ENCODE measurements at regions not wholly inside any gene's neighbourhood (a gene's known extent, or its start where the extent isn't known, plus 50 kb on each side); places are given as distances from the start of the nearest gene placed in this dataset.

DNA sequence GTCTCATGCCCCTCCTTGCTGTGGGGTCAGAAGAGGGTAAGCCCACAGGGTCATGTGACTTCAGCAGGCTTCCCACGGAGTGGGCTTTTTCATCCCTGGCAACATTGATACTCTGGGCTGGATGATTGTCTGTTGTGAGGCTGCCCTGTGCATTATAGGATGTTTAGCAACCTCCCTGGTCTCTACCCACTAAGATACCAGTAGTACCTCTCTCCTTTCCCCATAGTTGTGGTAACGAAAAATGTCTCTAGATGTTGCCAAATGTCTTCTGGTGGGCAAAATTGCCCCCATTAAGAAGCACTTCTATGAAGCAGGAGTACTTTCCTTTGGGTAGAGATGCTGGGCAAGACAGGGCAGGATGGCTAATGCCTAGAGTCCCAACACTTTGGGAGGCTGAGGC, 232.5 kb upstream of the ZNF217 start:
- Histone ChIP-seq H3K27me3 (ENCODE audit: control insufficient read depth in 2 of 2, insufficient read depth in 2 of 2, low read length in 2 of 2) (no peaks in the 10 kb centered on the region), H3K36me3 (ENCODE audit: control insufficient read depth in 2 of 3, insufficient read depth in 3 of 3, low read length in 3 of 3) (no peaks in the 10 kb centered on the region), H3K27ac (ENCODE audit: low read depth, low read length) (no peak overlapping the region), H3K4me1 (ENCODE audit: control insufficient read depth in 2 of 2, insufficient read depth in 2 of 2, low read length in 2 of 2) (peaks cover 16 to 26% of the 10 kb centered on the region in 2 donors), H3K4me3 (ENCODE audit: low read length) (no peak overlapping the region), H3K9me3 (ENCODE audit: control insufficient read depth in 2 of 3, low read length in 3 of 3) (no peaks in the 10 kb centered on the region)
- ATAC-seq (no peak), DNase-seq (no peak)
- Mint-ChIP-seq H3K4me3 (no peak overlapping the region), H3K27me3 (no peaks in the 10 kb centered on the region), H3K36me3 (peaks cover 0 to 8% (median 0%) of the 10 kb centered on the region in 5 donors), H3K9me3 (peaks cover 0 to 2% (median 0%) of the 10 kb centered on the region in 11 donors), H3K27ac (peak overlapping the region in 3 of 9 donors; percentile 16 to 95 (median 21)), H3K4me1 (peaks cover 21 to 52% (median 43%) of the 10 kb centered on the region in 7 donors)
- POLR2A ChIA-PET, result interaction anchor here (0.9 kb wide), 1 partner anchor 183 kb away, joined by 3 read pairs; no protein-coding TSS in a partner anchor
- CTCF ChIA-PET, result no interaction called here
- intact Hi-C loops (cut with micrococcal nuclease), result loop anchor here (5.0 kb wide), 2 partner anchors 74 to 91 kb away; no protein-coding TSS in a partner anchor

DNA sequence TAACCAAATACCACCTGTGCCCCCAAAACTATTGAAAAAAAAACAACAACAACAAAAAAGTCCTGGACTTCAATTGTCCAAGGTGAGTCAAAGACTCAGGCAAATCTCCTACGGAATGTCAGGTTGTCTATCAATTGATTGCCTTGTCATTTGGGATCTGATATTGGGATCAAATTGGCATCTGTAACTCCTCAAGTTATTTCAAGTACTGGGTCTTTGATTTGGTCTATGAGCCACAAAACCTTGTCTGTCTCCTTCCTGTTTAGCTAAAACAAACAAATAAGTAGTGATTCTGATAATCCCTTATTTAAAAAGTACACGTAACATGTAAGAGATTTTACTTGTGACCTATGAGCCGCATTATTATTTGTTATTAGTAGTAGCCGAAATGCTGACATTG, 231.6 kb upstream of the ZNF217 start:
- Histone ChIP-seq H3K4me1 (ENCODE audit: control insufficient read depth in 2 of 2, insufficient read depth in 2 of 2, low read length in 2 of 2) (peaks cover 16 to 23% of the 10 kb centered on the region in 2 donors), H3K9me3 (ENCODE audit: control insufficient read depth in 2 of 3, low read length in 3 of 3) (no peaks in the 10 kb centered on the region), H3K4me3 (ENCODE audit: low read length) (no peak overlapping the region), H3K36me3 (ENCODE audit: control insufficient read depth in 2 of 3, insufficient read depth in 3 of 3, low read length in 3 of 3) (no peaks in the 10 kb centered on the region), H3K27ac (ENCODE audit: low read depth, low read length) (no peak overlapping the region), H3K27me3 (ENCODE audit: control insufficient read depth in 2 of 2, insufficient read depth in 2 of 2, low read length in 2 of 2) (no peaks in the 10 kb centered on the region)
- Mint-ChIP-seq H3K27ac (no peak overlapping the region), H3K36me3 (peaks cover 0 to 8% (median 0%) of the 10 kb centered on the region in 5 donors), H3K9me3 (peaks cover 0 to 2% (median 0%) of the 10 kb centered on the region in 11 donors), H3K4me3 (no peak overlapping the region), H3K4me1 (peaks cover 21 to 44% (median 37%) of the 10 kb centered on the region in 7 donors), H3K27me3 (no peaks in the 10 kb centered on the region)
- no peak for ATAC-seq
- ChIA-PET POLR2A (interaction anchor here (1.2 kb wide), 1 partner anchor 38 kb away, joined by 3 read pairs; no protein-coding TSS in a partner anchor), CTCF (no interaction called here)
- intact Hi-C loops (cut with micrococcal nuclease), result loop anchor here (5.0 kb wide), 2 partner anchors 73 to 92 kb away; no protein-coding TSS in a partner anchor
- no peak for DNase-seq

DNA sequence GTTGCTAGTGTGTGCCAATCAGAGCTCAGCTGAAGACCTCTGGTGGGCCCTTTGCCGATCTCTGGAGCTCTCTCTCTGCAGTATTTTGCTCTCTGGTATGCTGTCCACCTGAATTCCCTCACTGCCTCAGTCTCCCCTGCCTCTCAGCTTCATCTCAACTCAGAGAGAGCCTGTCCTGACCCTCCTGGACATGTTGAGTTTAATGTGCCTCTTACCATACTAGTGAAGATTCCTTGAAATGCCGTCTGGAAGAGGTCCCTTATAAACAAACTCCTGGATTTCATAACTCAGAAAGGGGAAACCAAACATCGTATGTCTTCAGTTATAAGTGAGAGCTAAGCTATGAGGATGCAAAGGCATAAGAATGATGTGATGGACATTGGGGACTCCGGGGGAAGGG, 231.1 kb upstream of the ZNF217 start:
- H3K4me3 Mint-ChIP-seq, result no peak overlapping the region
- ChIA-PET POLR2A (interaction anchor here (0.6 to 1.2 kb wide), 4 partner anchors 17 to 125 kb away, joined by 3 to 4 read pairs (median 3); no protein-coding TSS in a partner anchor), CTCF (interaction anchor here (0.8 kb wide), 1 partner anchor 19 kb away, joined by 3 read pairs; no protein-coding TSS in a partner anchor)
- H3K4me1 Mint-ChIP-seq, result peaks cover 16 to 39% (median 32%) of the 10 kb centered on the region in 7 donors
- no peak overlapping the region for H3K4me3 ChIP-seq (ENCODE audit: low read length)
- H3K27ac ChIP-seq (ENCODE audit: low read depth, low read length), result no peak overlapping the region
- intact Hi-C loops (cut with micrococcal nuclease), result loop anchor here (5.0 kb wide), 2 partner anchors 72 to 93 kb away; no protein-coding TSS in a partner anchor
- H3K36me3 ChIP-seq (ENCODE audit: control insufficient read depth in 2 of 3, insufficient read depth in 3 of 3, low read length in 3 of 3), result no peaks in the 10 kb centered on the region
- peaks cover 16 to 20% of the 10 kb centered on the region in 2 donors for H3K4me1 ChIP-seq (ENCODE audit: control insufficient read depth in 2 of 2, insufficient read depth in 2 of 2, low read length in 2 of 2)
- peaks cover 0 to 2% (median 0%) of the 10 kb centered on the region in 11 donors for H3K9me3 Mint-ChIP-seq
- ATAC-seq, result no peak
- no peaks in the 10 kb centered on the region for H3K27me3 ChIP-seq (ENCODE audit: control insufficient read depth in 2 of 2, insufficient read depth in 2 of 2, low read length in 2 of 2)
- H3K27ac Mint-ChIP-seq, result peak overlapping the region in 2 of 9 donors; percentile 18 to 52
- H3K9me3 ChIP-seq (ENCODE audit: control insufficient read depth in 2 of 3, low read length in 3 of 3), result no peaks in the 10 kb centered on the region
- no peaks in the 10 kb centered on the region for H3K27me3 Mint-ChIP-seq
- peaks cover 0 to 8% (median 0%) of the 10 kb centered on the region in 5 donors for H3K36me3 Mint-ChIP-seq
- DNase-seq, result no peak

DNA sequence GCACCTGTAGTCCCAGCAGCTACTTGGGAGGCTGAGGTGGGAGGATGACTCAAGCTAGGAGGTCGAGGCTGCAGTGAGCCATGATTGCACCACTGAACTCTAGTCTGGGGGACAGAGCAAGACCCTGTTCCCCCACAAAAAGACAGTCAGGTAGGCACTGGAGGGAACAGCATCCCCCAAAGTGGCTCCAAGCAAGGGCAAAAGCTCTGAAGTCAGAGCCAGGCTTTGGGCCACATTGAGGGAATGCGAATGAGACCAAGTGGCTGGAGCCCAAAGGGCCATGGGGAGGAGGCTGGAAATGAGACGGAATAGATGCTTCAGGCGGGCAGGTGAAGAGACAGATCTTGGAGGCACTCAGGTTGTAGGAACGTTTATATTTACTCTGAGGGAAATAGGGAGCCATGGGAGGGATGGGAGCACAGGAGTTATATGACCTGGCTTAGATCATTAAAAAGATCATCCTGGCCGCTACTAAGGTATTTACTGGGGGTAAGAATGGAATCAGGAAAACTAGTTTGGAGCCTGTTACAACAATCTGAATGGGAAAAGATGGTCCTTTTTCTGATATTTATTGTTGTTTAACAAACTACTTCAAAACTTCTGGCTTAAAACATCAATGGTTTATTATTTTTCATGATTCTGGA, 229.6 kb upstream of the ZNF217 start:
- DNase-seq, result no peak
- peaks cover 3 to 31% (median 21%) of the 10 kb centered on the region in 7 donors for H3K4me1 Mint-ChIP-seq
- peaks cover 0 to 14% (median 5%) of the 10 kb centered on the region in 11 donors for H3K9me3 Mint-ChIP-seq
- Histone ChIP-seq H3K27me3 (ENCODE audit: control insufficient read depth in 2 of 2, insufficient read depth in 2 of 2, low read length in 2 of 2) (no peaks in the 10 kb centered on the region), H3K4me1 (ENCODE audit: control insufficient read depth in 2 of 2, insufficient read depth in 2 of 2, low read length in 2 of 2) (peaks cover under 1 to 6% of the 10 kb centered on the region in 2 donors), H3K36me3 (ENCODE audit: control insufficient read depth in 2 of 3, insufficient read depth in 3 of 3, low read length in 3 of 3) (no peaks in the 10 kb centered on the region), H3K4me3 (ENCODE audit: low read length) (no peak overlapping the region), H3K9me3 (ENCODE audit: control insufficient read depth in 2 of 3, low read length in 3 of 3) (no peaks in the 10 kb centered on the region), H3K27ac (ENCODE audit: low read depth, low read length) (no peak overlapping the region)
- no peak for ATAC-seq
- H3K27ac Mint-ChIP-seq, result peak overlapping the region in 1 of 9 donors; percentile 27
- intact Hi-C loops (cut with micrococcal nuclease), result no loop called here
- H3K27me3 Mint-ChIP-seq, result no peaks in the 10 kb centered on the region
- ChIA-PET POLR2A (no interaction called here), CTCF (no interaction called here)
- peaks cover 0 to 20% (median 0%) of the 10 kb centered on the region in 5 donors for H3K36me3 Mint-ChIP-seq
- no peak overlapping the region for H3K4me3 Mint-ChIP-seq

DNA sequence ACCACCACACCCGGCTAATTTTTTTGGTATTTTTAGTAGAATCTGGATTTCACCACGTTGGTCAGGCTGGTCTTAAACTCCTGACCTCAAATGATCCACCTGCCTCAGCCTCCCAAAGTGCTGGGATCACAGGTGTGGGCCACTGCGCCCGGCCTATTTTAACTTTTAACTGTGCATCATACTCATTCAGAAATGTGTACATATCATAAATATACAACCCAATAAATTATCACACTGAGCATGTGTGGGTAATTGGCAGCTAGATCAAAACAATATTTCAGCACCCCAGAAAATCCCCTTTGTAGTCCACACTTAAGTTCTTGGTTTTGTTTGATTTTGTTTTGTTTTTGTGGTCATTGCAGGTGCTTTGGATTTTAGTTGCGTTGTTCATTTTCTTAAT, 228.9 kb upstream of the ZNF217 start:
- ChIA-PET POLR2A (no interaction called here), CTCF (no interaction called here)
- Histone ChIP-seq H3K4me3 (ENCODE audit: low read length) (no peak overlapping the region), H3K27me3 (ENCODE audit: control insufficient read depth in 2 of 2, insufficient read depth in 2 of 2, low read length in 2 of 2) (no peaks in the 10 kb centered on the region), H3K36me3 (ENCODE audit: control insufficient read depth in 2 of 3, insufficient read depth in 3 of 3, low read length in 3 of 3) (no peaks in the 10 kb centered on the region), H3K4me1 (ENCODE audit: control insufficient read depth in 2 of 2, insufficient read depth in 2 of 2, low read length in 2 of 2) (no peaks in the 10 kb centered on the region), H3K27ac (ENCODE audit: low read depth, low read length) (no peak overlapping the region), H3K9me3 (ENCODE audit: control insufficient read depth in 2 of 3, low read length in 3 of 3) (no peaks in the 10 kb centered on the region)
- no peak for DNase-seq
- intact Hi-C loops (cut with micrococcal nuclease), result no loop called here
- no peaks in the 10 kb centered on the region for H3K27me3 Mint-ChIP-seq
- H3K27ac Mint-ChIP-seq, result no peak overlapping the region
- ATAC-seq, result no peak
- H3K4me1 Mint-ChIP-seq, result peaks cover 2 to 31% (median 21%) of the 10 kb centered on the region in 7 donors
- no peak overlapping the region for H3K4me3 Mint-ChIP-seq
- H3K36me3 Mint-ChIP-seq, result peaks cover 0 to 20% (median 0%) of the 10 kb centered on the region in 5 donors
- H3K9me3 Mint-ChIP-seq, result peaks cover 0 to 18% (median 5%) of the 10 kb centered on the region in 11 donors

DNA sequence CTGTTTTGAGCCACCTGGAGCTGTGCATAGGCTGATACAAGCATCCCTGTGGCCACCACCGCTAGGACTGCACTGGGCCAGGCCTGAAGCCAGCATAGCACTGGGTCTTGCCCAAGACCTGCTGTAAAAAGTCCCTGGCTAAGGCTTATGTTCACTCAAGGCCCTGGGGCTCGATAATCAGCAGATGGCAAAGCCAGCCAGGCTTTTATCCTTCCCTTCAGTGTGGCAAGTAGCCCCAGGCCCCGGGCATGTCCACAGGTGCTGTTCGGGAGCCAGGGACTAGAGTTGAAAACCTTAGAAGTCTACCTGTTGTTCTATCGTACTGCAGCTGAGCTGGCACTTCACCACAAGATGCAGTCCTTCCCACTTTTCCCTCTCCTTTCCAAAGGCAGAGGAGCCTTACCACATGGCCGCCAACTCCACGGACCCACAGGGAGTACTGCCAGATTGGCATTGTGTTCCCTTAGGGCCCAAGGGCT, 226.4 kb upstream of the ZNF217 start:
- CTCF ChIA-PET, result interaction anchor here (0.6 kb wide), 1 partner anchor 111 kb away, joined by 3 read pairs; no protein-coding TSS in a partner anchor
- POLR2A ChIA-PET, result no interaction called here

More for the DNA sequence above, 226.4 kb upstream of the ZNF217 start:
- H3K4me1 Mint-ChIP-seq, result peaks cover 12 to 38% (median 34%) of the 10 kb centered on the region in 7 donors
- no peak overlapping the region for H3K27ac Mint-ChIP-seq
- no peak for DNase-seq
- Histone ChIP-seq H3K4me1 (ENCODE audit: control insufficient read depth in 2 of 2, insufficient read depth in 2 of 2, low read length in 2 of 2) (peaks cover 0 to 11% of the 10 kb centered on the region in 2 donors), H3K36me3 (ENCODE audit: control insufficient read depth in 2 of 3, insufficient read depth in 3 of 3, low read length in 3 of 3) (no peaks in the 10 kb centered on the region), H3K27ac (ENCODE audit: low read depth, low read length) (no peak overlapping the region), H3K9me3 (ENCODE audit: control insufficient read depth in 2 of 3, low read length in 3 of 3) (no peaks in the 10 kb centered on the region), H3K4me3 (ENCODE audit: low read length) (no peak overlapping the region), H3K27me3 (ENCODE audit: control insufficient read depth in 2 of 2, insufficient read depth in 2 of 2, low read length in 2 of 2) (no peaks in the 10 kb centered on the region)
- peaks cover 0 to 21% (median 0%) of the 10 kb centered on the region in 5 donors for H3K36me3 Mint-ChIP-seq
- H3K9me3 Mint-ChIP-seq, result peaks cover 0 to 18% (median 5%) of the 10 kb centered on the region in 11 donors
- no peak overlapping the region for H3K4me3 Mint-ChIP-seq
- no peak for ATAC-seq
- intact Hi-C loops (cut with micrococcal nuclease), result no loop called here
- no peaks in the 10 kb centered on the region for H3K27me3 Mint-ChIP-seq
